Skin epidermis (tissue), 12 donors: ENCODE measurements at regions not wholly inside any gene's neighbourhood (a gene's known extent, or its start where the extent isn't known, plus 50 kb on each side); places are given as distances from the start of the nearest gene placed in this dataset.
"Not testable (repeated sequence)": the region's sequence is repeated elsewhere in the genome, so short reads cannot be mapped to it uniquely, and the experiment has no call there.

Experiments used
- H3K27ac ChIP-seq, 21 experiments: fragments of 200-600 bp; sonication (generic) in 11 of 21; one replicate each; pipeline ENCODE4 v1.5.0; 2020; ENCODE audit warnings: mild to moderate bottlenecking in 3 of 21, inconsistent platforms in 2 of 21, moderate library complexity in 2 of 21
- H3K4me3 ChIP-seq, 7 experiments: fragments of 200-600 bp; sonication (generic) in 2 of 7; one replicate each; pipeline ENCODE4 v1.5.0; 2020; ENCODE audit warnings: inconsistent platforms in 2 of 7, mild to moderate bottlenecking in 2 of 7, moderate library complexity in 1 of 7

DNA sequence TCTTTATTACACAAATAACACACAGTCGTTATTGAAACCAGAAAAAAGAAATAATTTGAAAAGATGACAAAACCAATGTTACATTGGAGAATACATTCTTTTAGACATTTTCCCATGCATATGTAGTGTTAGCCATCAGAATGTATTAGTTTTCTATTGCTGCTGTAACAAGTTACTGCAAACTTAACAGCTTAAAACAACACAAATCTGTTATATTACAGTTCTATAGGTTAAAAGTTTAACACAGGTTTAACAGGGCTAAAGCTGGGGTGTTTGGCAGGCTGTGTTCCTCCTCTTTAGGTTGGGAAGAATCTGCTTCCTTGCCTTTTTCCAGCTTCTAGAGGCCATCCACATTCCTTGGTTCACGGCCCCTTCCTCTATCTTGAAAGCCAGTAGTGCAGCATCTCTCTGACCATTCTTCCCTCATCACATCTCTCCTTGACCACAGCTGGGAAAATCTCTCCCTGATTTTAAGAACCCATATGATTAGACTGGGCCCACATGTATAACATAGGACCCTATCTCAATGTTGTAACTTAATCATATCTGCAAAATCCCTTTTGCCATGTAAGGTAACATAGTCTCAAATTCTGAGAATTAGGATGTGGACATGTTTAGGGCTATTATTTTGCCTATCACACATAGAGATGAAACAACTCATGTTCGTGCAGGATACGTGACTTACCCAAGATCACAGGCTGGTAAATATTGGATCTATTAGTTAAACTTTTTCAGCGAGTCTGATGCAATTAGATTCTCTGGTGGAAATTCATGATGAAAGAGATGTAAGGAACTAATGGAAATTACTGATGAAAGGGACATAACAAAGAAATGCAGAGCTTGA, 145.4 kb upstream of the TMEM170B start:
- no peak overlapping the region for H3K4me3 ChIP-seq
- H3K27ac ChIP-seq, result peak overlapping the region in 2 of 21 experiments; percentile 8 to 65

DNA sequence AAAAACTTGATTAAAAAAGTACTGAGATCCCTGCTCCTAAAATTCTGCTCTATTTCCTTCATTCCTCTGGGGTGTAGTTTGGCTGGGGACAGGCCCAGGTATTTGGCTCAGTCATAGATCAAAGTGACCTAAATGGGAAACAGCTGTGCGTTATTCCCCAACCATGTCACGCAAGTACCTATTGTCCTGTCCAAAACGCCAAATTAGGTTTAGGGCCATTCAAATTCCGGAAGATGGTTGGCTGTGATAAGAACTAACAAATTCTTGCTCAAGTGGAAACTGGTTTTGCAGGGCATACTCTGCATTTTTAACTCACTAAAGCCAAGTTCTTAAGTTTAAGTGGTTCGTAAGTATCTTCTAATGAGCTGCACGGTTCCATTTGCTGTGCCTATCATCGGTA, 147.6 kb upstream of the TMEM170B start:
- Histone ChIP-seq H3K4me3 (no peak overlapping the region), H3K27ac (peak overlapping the region in 2 of 21 experiments; percentile 7 to 68)

DNA sequence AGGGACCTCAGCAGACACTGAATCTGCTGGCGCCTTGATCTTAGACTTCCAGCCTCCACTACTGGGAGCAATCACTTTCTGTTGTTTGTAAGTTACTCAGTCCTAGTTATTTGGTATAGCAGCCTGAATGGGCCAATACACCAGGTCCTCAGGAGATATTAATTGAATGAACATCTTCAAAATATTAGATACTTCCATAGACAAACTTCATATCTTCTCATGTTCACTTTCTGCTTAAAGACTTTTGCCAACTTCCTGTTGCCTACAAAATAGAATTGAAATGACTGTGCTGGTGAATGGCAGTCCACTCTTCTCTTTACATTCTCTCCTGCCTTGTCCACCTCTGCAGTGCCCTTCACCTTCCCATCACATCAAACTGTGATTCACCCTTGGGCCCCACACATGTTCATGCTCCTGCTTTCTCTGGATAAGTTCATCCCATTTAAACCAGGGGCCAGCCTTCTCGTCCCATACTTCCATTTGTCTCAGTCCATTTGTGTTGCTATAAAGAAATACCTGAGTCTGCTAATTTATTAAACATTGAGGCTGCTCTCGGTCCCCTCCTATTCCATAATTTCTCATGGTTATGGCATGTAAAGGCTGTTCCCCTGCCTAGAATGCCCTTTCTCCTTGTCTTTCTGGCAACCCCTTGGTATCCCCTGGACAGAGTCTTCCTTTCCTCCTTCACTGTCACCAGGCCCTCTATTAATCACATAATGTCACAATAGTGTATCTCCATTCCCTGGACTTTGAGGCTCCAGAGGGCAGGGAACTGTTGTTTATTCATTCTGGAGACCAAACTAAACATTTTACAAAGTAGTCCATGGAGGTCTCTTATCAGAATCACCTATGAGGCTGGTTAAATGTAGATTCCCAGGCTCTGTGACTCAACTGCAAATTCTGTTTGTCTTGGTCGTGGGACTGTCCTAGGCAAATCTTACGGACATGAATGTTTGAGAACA, 148.3 kb upstream of the TMEM170B start:
- no peak overlapping the region for H3K4me3 ChIP-seq
- peak overlapping the region in 3 of 21 experiments; percentile 13 to 54 (median 46) for H3K27ac ChIP-seq

DNA sequence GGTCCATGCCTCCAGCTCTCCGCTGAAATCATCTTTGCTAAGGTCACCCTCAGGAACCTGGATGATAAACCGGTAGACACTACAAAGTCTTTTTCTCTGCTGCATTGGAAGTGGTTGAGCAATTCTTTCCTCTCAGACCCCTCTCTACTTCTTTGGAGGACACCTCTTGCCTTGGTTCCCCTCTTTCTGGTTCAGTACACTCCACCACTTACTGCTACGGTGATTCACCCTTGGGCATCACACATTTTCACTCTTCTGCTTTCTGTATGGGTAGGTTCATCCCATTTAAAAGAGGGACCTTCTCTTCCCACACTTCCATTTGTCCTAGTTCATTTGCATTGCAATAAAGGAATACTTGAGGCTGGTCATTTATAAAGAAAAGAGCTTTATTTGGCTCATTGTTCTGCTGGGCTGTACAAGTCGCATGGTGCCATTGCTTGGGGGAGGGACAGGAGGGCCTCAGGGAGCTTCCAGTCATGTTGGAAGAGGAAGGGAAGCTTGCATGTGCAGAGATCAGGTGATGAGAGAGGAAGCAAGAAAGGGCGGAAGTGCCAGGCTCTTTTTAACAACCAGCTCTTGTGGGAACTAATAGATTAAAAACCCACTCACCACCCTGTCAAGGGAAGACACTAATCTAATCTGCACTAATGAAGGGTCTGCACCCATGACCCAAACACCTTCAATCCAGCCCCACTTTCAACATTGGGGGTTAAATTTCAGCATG, 149.7 kb upstream of the TMEM170B start:
- no peak overlapping the region for H3K4me3 ChIP-seq
- H3K27ac ChIP-seq, result no peak overlapping the region

DNA sequence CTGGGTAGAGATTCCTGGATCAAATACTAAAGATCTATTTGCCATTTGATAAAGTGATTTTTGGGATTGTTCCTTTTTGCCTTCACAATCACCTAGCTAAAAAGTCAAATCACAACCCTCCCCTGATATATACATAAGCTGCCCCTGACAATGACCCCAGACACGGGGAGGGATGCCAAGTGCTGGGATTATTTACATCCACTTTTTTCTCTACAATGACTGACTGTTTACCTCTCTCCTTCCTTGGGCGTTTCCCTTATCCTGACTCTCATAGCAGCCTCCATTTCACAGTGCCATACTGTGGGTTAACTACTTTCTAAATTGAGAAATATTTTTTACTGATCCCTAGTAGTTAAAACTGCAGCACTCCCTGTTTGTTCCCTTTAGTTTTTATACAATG, 150.8 kb upstream of the TMEM170B start:
- Histone ChIP-seq H3K4me3 (no peak overlapping the region), H3K27ac (no peak overlapping the region)

DNA sequence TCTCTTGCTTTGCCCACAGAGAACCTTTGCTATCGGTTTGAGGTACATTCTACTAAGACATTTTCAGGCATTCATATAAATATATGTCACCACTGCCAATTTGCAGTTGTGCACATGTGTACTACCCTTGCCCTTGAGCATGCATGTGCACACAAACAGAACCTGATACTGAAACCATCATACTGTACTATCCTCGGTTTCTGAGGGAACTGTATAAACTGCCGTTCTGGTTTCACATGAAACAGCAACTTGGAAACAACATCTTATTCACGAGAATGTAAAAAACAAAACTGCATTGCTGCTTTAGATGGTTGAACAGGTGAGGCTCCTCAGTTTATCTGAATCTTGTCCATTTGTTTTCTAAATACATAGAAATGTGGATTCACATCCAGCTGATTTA, 151.2 kb upstream of the TMEM170B start:
- Histone ChIP-seq H3K4me3 (no peak overlapping the region), H3K27ac (no peak overlapping the region)

DNA sequence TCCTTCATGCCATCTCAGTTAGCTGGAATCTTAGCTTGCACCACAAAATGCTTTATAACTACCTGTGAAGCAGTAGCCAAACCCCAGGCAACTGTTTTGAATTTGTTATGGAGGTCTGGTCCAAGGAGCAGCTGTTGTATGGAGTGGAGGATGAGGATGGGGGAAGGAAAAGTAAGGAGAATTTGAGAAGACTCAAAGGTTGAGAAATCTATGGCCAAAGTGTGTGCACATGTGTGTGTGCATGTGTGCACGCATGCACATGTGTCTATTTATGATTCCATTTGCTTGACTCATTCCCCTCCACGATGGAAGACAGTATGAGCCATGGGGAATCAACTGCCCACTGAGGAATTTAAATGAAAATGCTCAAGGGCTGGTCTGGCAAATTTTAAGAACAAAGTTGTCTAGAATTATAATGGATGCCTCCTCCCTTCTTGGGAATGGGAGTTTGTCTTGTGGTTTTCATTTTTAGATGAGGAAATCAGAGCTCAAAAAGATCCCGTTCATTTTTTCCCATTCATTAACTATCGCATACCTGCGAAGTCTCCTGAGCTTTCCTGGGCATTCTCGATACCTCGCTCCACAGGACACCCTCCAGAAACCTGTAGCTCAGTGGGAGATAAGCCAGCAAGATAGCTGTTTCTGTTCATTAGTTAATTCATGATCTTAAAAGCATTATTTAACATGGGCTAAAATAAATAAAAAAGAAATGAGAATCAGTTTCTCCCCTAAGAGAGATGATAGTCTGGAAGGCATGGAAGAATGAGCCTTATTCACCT, 152.3 kb upstream of the NEDD9 start:
- no peak overlapping the region for H3K4me3 ChIP-seq
- H3K27ac ChIP-seq, result peak overlapping the region in 3 of 21 experiments; percentile 5 to 53 (median 8)

DNA sequence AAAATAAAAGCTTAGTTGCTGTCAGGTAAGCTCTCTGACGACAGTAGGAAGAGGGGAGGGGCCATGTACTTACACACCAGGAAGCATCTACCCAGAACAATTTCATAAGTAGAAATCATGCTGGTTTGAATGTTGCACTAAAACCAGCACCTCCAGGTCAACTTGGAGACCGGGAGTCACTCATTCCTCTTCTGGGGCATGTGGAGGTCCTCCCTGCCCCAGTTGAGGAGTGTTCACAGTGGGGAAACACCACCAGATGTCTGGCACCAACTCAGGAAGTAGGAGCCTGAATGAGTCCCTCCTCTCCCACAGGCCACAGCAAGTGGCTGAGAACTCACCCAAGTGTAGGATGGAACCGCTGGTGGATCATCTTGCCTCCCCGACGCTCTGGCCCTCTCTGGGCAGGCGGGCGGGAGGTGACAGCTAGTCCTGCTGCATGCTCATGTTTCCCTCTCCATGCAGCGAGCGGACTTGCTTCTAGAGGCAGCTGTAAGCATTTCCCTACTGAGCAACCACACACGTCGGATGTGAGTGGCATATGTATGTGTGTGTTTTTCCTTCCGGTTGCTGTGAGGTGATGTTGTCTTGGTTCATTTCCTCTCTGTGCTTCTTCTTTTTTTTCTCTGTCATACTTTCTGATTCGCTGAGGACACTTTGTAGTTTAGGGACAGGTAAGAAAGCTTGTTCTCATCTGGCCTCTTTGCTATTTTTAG, 149.5 kb upstream of the NEDD9 start:
- Histone ChIP-seq H3K4me3 (peak overlapping the region; percentile 7 to 38 (median 23)), H3K27ac (peak overlapping the region in 15 of 21 experiments; percentile 52 to 92 (median 75))

DNA sequence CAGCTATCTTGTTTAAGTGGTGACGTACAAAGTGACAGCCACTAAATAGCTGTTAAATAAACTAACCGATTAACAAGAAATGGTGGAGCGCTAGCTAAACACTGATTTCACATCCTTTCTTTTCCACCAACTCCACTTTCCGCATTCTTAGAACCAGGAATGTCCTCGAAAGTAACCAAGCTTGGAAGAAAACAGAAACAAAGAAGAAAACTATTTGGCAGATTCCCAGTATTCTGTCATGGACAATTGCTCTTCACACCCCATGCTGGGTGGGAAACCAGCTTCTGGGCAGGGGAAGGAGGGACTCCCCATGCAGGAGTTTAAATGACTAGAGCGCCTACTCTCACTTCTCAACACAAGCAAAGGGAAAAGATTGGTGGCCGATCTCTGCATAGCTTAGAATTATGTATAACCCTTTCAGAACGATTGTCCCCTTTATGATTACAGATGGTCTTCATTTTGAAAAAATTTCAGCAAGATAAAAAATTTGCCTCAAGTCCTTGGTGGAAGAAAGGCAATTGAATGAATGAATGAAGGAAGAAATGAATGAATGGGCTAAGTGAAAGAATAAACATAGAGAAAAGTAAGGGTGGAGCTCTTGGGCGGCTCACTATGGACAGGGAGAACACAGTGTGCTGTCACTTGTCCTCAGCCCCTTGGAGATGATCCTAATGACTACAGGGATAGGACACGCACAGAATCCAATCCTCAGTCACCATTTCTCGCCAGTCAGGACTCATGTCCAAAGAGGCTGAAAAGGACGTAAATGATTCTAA, 148.7 kb upstream of the NEDD9 start:
- peak overlapping the region in 11 of 21 experiments; percentile 52 to 92 (median 75) for H3K27ac ChIP-seq
- peak overlapping the region in 6 of 7 experiments; percentile 7 to 38 (median 26) for H3K4me3 ChIP-seq

DNA sequence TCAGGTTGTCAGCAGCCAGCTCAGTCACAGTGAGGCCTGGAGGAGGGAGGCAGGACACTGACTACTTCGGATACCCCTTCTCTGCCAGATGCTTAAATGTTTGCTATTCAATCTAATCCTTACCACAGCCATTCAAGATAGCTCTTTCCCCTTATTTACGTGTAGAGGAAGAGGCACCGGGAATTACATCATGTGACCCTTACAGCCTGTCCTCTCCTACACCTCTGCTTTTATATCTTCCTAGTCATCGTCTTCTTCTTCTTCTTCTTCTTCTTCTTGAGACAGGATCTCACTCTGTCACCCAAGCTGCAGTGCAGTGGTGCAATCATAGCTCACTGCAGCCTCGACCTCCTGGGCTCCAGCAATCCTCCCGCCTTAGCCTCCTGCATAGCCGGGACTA, 148.1 kb upstream of the NEDD9 start:
- no peak overlapping the region for H3K27ac ChIP-seq
- peak overlapping the region in 1 of 7 experiments; percentile 38 for H3K4me3 ChIP-seq

DNA sequence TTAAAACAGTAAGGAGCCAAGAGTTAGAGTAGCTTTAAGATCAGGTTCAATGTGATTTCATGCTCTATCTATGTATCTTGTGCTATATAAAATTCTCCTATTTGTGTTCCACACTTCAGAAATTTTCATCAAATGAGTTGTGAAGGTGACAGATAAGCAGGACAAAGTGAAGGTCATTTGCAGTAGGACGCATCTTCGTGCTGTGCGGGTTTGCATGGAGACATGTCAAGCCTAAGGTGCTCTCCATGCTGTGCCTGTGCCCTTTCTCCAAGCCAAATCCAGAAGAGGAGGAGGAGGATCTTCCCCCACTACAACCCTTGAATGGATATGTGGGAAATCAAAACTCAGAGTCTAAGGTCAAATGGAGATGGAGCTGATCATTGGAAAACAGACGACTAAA, 147.3 kb upstream of the NEDD9 start:
- H3K4me3 ChIP-seq, result no peak overlapping the region
- H3K27ac ChIP-seq, result no peak overlapping the region

DNA sequence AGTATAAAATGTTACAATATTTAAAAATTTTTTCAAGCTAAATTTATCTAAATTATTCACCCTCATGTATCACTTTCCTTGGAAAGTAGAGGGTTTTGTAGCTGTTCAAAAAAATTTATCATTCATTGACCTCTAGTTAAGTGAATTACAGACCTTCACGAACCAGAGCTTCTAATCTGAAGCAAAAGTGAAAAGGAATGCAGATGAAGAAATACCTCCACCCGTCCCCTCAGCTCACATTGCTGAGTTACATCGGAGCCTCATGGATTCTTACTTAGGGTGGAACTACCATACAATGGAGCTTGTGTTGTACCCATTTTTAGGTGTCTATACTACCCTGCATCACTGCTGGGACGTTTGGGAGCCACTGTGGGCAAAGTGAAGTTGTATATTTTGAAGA, 146.2 kb upstream of the NEDD9 start:
- Histone ChIP-seq H3K27ac (no peak overlapping the region), H3K4me3 (no peak overlapping the region)

DNA sequence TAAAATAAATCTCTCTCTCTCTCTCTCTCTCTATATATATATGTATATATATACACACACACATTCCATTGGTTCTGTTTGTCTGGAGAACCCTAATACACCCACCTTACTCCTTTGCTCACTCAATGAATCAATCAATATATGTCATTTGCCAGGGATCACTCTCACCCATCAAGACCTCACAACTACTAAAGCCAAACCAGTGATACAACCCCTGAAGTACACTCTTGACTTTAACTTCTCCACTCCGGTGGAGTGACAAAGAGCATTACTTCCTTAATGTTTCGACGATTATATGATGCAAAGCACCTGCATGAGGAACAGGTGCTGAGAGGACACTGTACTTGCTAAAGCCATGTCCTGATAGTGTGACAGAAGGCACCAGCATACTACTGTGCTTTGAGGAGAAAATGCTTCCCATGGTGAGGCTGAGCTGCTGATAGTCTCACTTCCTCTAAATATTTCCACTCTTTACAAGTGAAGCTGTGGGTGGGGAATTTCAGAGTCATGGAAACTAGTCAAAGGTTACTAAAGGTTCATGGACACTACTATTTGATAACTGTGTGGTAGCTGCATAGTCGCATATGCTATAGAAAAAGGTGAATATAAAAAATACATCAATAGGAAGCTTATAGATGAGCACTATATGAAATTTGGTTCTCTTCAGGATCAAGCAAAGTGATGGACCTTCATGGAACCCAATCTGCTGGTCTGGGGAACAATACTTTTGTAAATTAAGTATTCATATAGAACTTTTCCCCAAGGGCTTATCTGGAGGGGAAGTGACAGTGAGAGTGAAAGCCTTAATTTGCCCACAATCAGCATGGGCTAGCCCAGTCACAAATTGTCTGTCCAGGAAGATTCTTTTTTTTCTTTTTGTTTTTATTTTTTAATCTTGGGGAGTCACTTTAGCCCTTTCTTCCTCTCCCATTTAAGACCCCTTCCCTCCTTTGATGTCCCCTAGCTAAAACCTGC, 141.9 kb upstream of the NEDD9 start:
- Histone ChIP-seq H3K27ac (no peak overlapping the region), H3K4me3 (no peak overlapping the region)

DNA sequence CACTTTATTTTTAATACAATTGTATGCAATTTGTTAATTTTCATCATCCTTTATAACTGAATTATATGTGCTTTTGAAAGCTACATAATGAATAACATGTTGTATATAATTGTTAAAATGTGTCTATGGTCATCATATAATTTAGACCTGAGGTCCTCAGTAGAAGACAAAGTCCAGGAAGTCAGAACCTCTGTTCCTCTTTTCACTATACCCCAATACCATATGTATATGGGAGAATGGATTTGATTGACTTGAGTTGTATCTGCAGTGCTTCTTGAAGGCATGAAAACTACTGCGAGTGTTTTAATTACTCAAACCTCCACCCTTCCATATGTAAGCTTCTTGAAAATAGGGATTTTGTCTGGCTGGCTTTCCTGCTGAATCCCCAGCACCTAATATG, 140.7 kb upstream of the NEDD9 start:
- H3K27ac ChIP-seq, result no peak overlapping the region

DNA sequence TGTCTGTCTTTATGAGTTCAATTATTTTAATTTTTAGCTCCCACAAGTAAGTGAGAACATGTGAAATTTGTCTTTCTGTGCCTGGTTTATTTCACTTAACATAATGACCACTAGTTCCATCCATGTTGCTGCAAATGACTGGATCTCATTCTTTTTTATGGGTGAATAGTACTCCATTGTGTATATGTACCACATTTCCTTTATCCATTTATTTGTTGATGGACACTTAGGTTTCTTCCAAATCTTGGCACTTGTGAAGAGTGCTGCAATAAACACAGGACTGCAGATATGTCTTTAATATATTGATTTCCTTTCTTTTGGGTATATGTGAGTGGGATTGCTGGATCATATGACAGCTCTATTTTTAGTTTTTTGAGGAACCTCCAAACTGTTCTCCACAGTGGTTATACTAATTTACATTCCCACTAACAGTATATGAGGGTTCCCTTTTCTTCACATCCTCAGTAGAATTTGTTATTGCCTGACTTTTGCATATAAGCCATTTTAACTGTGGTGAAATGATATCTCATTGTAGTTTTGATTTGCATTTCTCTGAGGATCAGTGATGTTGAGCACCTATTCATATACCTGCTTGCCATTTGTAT, 139.8 kb upstream of the NEDD9 start:
- H3K4me3 ChIP-seq, H3K27ac ChIP-seq: not testable (repeated sequence)

More for the DNA sequence above, 140.7 kb upstream of the NEDD9 start:
- H3K4me3 ChIP-seq, result no peak overlapping the region
